Thyroid gland (tissue), 4 donors: ENCODE measurements at regions not wholly inside any gene's neighbourhood (a gene's known extent, or its start where the extent isn't known, plus 50 kb on each side); places are given as distances from the start of the nearest gene placed in this dataset.

Source experiments
- DNase-seq, 2 donors: peaks; one replicate each; pipeline ENCODE4 v3.0.0-alpha.2; 2019
- H3K27ac ChIP-seq, 3 donors: fragments of 200-600 bp; sonication (generic); 1 replicate in 2 of 3; 2 replicates in 1 of 3; pipeline ENCODE4 v1.5.1; 2016 to 2019; ENCODE audit warnings: mild to moderate bottlenecking in 1 of 3, moderate library complexity in 1 of 3
- H3K27me3 ChIP-seq: fragments of 200-600 bp; sonication (generic); one replicate; pipeline ENCODE4 v1.5.1; 2019
- H3K36me3 ChIP-seq, 2 donors: fragments of 200-600 bp; sonication (generic); one replicate each; pipeline ENCODE4 v1.5.1; 2016 to 2019
- H3K4me1 ChIP-seq, 2 donors: fragments of 200-600 bp; sonication (generic); one replicate each; pipeline ENCODE4 v1.5.1; 2017 to 2019
- H3K4me3 ChIP-seq, 3 donors: fragments of 200-600 bp; sonication (generic); replicated peaks in 1 of 3; 1 replicate in 2 of 3; 2 replicates in 1 of 3; pipeline ENCODE4 v1.5.1; 2016; ENCODE audit warnings: mild to moderate bottlenecking in 1 of 3
- H3K9me3 ChIP-seq: fragments of 200-600 bp; sonication (generic); one replicate; pipeline ENCODE4 v1.5.1; 2017
- CTCF ChIP-seq, 6 experiments: fragments of 200-600 bp in 3 of 6; fragments of 450-650 bp in 3 of 6; sonication (generic) in 3 of 6; IDR thresholded peaks; one replicate each; pipeline ENCODE4 v1.5.1; 2016 to 2019; ENCODE audit warnings: antibody characterized with exemption in 6 of 6, mild to moderate bottlenecking in 2 of 6, inconsistent platforms in 1 of 6, moderate library complexity in 1 of 6
- POLR2A ChIP-seq, 2 donors: fragments of 450-650 bp; IDR thresholded peaks; one replicate each; pipeline ENCODE4 v1.6.1; 2017; ENCODE audit warnings: antibody characterized with exemption in 2 of 2, mild to moderate bottlenecking in 2 of 2, moderate library complexity in 1 of 2
- WGBS, 2 donors: methylation state at CpG; one replicate each; pipeline ENCODE4 v1.1.5; 2017; 5-methylcytosine and 5-hydroxymethylcytosine counted together
- intact Hi-C: fragments of 100-400 bp; cut with DNase I; formaldehyde crosslinking; loops from one replicate; pipeline ENCODE4 v1.15.1; 2023

- TF ChIP-seq CTCF (IDR thresholded peaks at IDR 0.05) (no peak), POLR2A (IDR thresholded peaks at IDR 0.05) (no peak)
- Histone ChIP-seq H3K9me3 (no peaks in the 10 kb centered on the region), H3K27me3 (no peaks in the 10 kb centered on the region), H3K27ac (no peak overlapping the region), H3K4me1 (no peaks in the 10 kb centered on the region), H3K36me3 (no peaks in the 10 kb centered on the region), H3K4me3 (no peak overlapping the region)
- intact Hi-C loops, result no loop called here
- 61 to 64% methylated on average over 2 of the region's 2 CpGs for WGBS, 2 donors
- DNase-seq, result no peak
These were observed 425.4 kb downstream of the PLOD2 start for GRCh38 chr3:145735631-145736030.

- H3K9me3 ChIP-seq, result no peaks in the 10 kb centered on the region
- no peaks in the 10 kb centered on the region for H3K27me3 ChIP-seq
- H3K4me1 ChIP-seq, result no peaks in the 10 kb centered on the region
- intact Hi-C loops, result no loop called here
- H3K27ac ChIP-seq, result no peak overlapping the region
- WGBS, 2 donors, result 97 to 100% methylated on average over 1 of the region's 1 CpG
- DNase-seq, result no peak
- TF ChIP-seq CTCF (IDR thresholded peaks at IDR 0.05) (no peak), POLR2A (IDR thresholded peaks at IDR 0.05) (no peak)
- H3K4me3 ChIP-seq, result no peak overlapping the region
- no peaks in the 10 kb centered on the region for H3K36me3 ChIP-seq
These were observed 423.0 kb downstream of the PLOD2 start for GRCh38 chr3:145737952-145738351.

- no peak for DNase-seq
- Histone ChIP-seq H3K27me3 (no peaks in the 10 kb centered on the region), H3K27ac (no peak overlapping the region), H3K4me3 (no peak overlapping the region), H3K36me3 (no peaks in the 10 kb centered on the region), H3K9me3 (no peaks in the 10 kb centered on the region), H3K4me1 (no peaks in the 10 kb centered on the region)
- 83 to 91% methylated on average over 4 of the region's 4 CpGs for WGBS, 2 donors
- TF ChIP-seq POLR2A (IDR thresholded peaks at IDR 0.05) (no peak), CTCF (IDR thresholded peaks at IDR 0.05) (no peak)
- intact Hi-C loops, result no loop called here
These were observed 421.1 kb downstream of the PLOD2 start for GRCh38 chr3:145739926-145740325.

- H3K36me3 ChIP-seq, result no peaks in the 10 kb centered on the region
- WGBS, 2 donors, result 92 to 97% methylated on average over 2 of the region's 2 CpGs
- no peaks in the 10 kb centered on the region for H3K9me3 ChIP-seq
- no peak overlapping the region for H3K4me3 ChIP-seq
- no peak for DNase-seq
- TF ChIP-seq CTCF (IDR thresholded peaks at IDR 0.05), result no peak
- TF ChIP-seq POLR2A (IDR thresholded peaks at IDR 0.05), result no peak
- intact Hi-C loops, result no loop called here
- H3K27me3 ChIP-seq, result no peaks in the 10 kb centered on the region
- H3K4me1 ChIP-seq, result no peaks in the 10 kb centered on the region
- H3K27ac ChIP-seq, result no peak overlapping the region
These were observed 410.3 kb downstream of the PLOD2 start for GRCh38 chr3:145750657-145751056.

- no peaks in the 10 kb centered on the region for H3K4me1 ChIP-seq
- no peak for DNase-seq
- WGBS, 2 donors, result 58 to 70% methylated on average over 1 of the region's 1 CpG
- TF ChIP-seq POLR2A (IDR thresholded peaks at IDR 0.05), result no peak
- intact Hi-C loops, result no loop called here
- no peak overlapping the region for H3K27ac ChIP-seq
- H3K9me3 ChIP-seq, result no peaks in the 10 kb centered on the region
- no peak overlapping the region for H3K4me3 ChIP-seq
- H3K36me3 ChIP-seq, result no peaks in the 10 kb centered on the region
- H3K27me3 ChIP-seq, result no peaks in the 10 kb centered on the region
These were observed 408.4 kb downstream of the PLOD2 start for GRCh38 chr3:145752576-145752975.
